Lung (tissue), 11 donors: ENCODE measurements at regions not wholly inside any gene's neighbourhood (a gene's known extent, or its start where the extent isn't known, plus 50 kb on each side); places are given as distances from the start of the nearest gene placed in this dataset.

Source experiments
- ATAC-seq: fragments of 200-7000 bp; cut with Tn5 transposase; one replicate; pipeline ENCODE4 v1.9.1; 2020; ENCODE audit warnings: moderate number of reproducible peaks; ENCODE audit not compliant: insufficient read depth, low FRiP score
- DNase-seq, 3 donors: peaks; one replicate each; pipeline ENCODE4 v3.0.0-alpha.2; 2013 to 2017
- H3K27ac ChIP-seq, 2 donors: one replicate each; pipeline ENCODE4 v1.5.1; 2013; ENCODE audit warnings: mild to moderate bottlenecking in 2 of 2, moderate library complexity in 2 of 2, control low read depth in 1 of 2, inconsistent platforms in 1 of 2, low read depth in 1 of 2, low read length in 1 of 2
- H3K27me3 ChIP-seq, 3 donors: one replicate each; pipeline ENCODE4 v1.5.1; 2013; ENCODE audit warnings: low read length in 2 of 3; ENCODE audit not compliant: control insufficient read depth in 3 of 3, insufficient read depth in 3 of 3
- H3K36me3 ChIP-seq, 4 donors: one replicate each; pipeline ENCODE4 v1.5.1; 2013; ENCODE audit warnings: low read length in 4 of 4, mild to moderate bottlenecking in 1 of 4, moderate library complexity in 1 of 4; ENCODE audit not compliant: control insufficient read depth in 4 of 4, insufficient read depth in 4 of 4
- H3K4me1 ChIP-seq, 5 donors: one replicate each; pipeline ENCODE4 v1.5.1; 2013; ENCODE audit warnings: low read length in 5 of 5, mild to moderate bottlenecking in 2 of 5, moderate library complexity in 1 of 5; ENCODE audit not compliant: control insufficient read depth in 5 of 5, insufficient read depth in 5 of 5
- H3K4me3 ChIP-seq: one replicate; pipeline ENCODE4 v1.5.1; 2013; ENCODE audit warnings: mild to moderate bottlenecking, control low read depth, moderate library complexity
- H3K9ac ChIP-seq, 2 donors: one replicate each; pipeline ENCODE4 v1.5.1; 2013; ENCODE audit warnings: low read length in 2 of 2, control low read depth in 1 of 2; ENCODE audit not compliant: insufficient read depth in 1 of 2
- H3K9me3 ChIP-seq, 4 donors: one replicate each; pipeline ENCODE4 v1.5.1; 2013; ENCODE audit warnings: low read length in 3 of 4, mild to moderate bottlenecking in 1 of 4, moderate library complexity in 1 of 4; ENCODE audit not compliant: control insufficient read depth in 4 of 4, insufficient read depth in 3 of 4
- CTCF ChIP-seq: IDR thresholded peaks from 2 replicates; pipeline ENCODE4 v1.5.1; 2012; ENCODE audit warnings: mild to moderate bottlenecking; ENCODE audit errors: control extremely low read depth, extremely low read depth
- WGBS, 2 donors: extraction: QIAGEN DNeasy Blood & Tissue Kit; methylation state at CpG; one replicate each; pipeline ENCODE4 v1.1.7; 2013; 5-methylcytosine and 5-hydroxymethylcytosine counted together
- donor health status: control.
- donor health status: control.
- donor health status: Bipolar disorder and iron deficiency.
- donor health status: healthy.
- donor health status: DM: yes; HTN: yes; CAD: no.

- H3K27me3 ChIP-seq = no peaks in the 10 kb centered on the region
- TF ChIP-seq CTCF = no peak
- H3K36me3 ChIP-seq = no peaks in the 10 kb centered on the region
- no peak overlapping the region for H3K9ac ChIP-seq
- DNase-seq (no peak), ATAC-seq (no peak)
- peaks cover 0 to 3% (median 0%) of the 10 kb centered on the region in 4 donors for H3K9me3 ChIP-seq
- no peak overlapping the region for H3K4me3 ChIP-seq
- H3K27ac ChIP-seq = no peak overlapping the region
- WGBS, 2 donors = 83 to 87% methylated on average over 2 of the region's 2 CpGs
- peaks cover 0 to 3% (median 0%) of the 10 kb centered on the region in 5 donors for H3K4me1 ChIP-seq
These were observed 123.5 kb upstream of the ZNF32 start for GRCh38 chr10:43772171-43772570.

GRCh38 chr10:43771675-43772074, 123.0 kb upstream of the ZNF32 start:
- H3K4me3 ChIP-seq = no peak overlapping the region
- H3K27ac ChIP-seq = no peak overlapping the region
- WGBS, 2 donors = 73 to 81% methylated on average over 2 of the region's 2 CpGs
- DNase-seq (no peak), ATAC-seq (no peak)
- no peaks in the 10 kb centered on the region for H3K36me3 ChIP-seq
- peaks cover 0 to 3% (median 0%) of the 10 kb centered on the region in 5 donors for H3K4me1 ChIP-seq
- no peaks in the 10 kb centered on the region for H3K27me3 ChIP-seq
- no peak for TF ChIP-seq CTCF
- H3K9ac ChIP-seq = no peak overlapping the region
- peaks cover 0 to 6% (median 0%) of the 10 kb centered on the region in 4 donors for H3K9me3 ChIP-seq

- no peak overlapping the region for H3K27ac ChIP-seq
- no peaks in the 10 kb centered on the region for H3K4me1 ChIP-seq
- WGBS, 2 donors = 94 to 97% methylated on average over 2 of the region's 2 CpGs
- H3K9ac ChIP-seq = no peak overlapping the region
- no peak overlapping the region for H3K4me3 ChIP-seq
- no peaks in the 10 kb centered on the region for H3K27me3 ChIP-seq
- no peak for DNase-seq
- no peak for TF ChIP-seq CTCF
- peaks cover 0 to 6% (median 0%) of the 10 kb centered on the region in 4 donors for H3K9me3 ChIP-seq
- ATAC-seq = no peak
- no peaks in the 10 kb centered on the region for H3K36me3 ChIP-seq
These were observed 116.8 kb upstream of the ZNF32 start for GRCh38 chr10:43765516-43765915.

GRCh38 chr10:43763846-43764245, 115.2 kb upstream of the ZNF32 start:
- Histone ChIP-seq H3K27ac (no peak overlapping the region), H3K27me3 (no peaks in the 10 kb centered on the region), H3K4me3 (no peak overlapping the region), H3K36me3 (no peaks in the 10 kb centered on the region), H3K9ac (no peak overlapping the region), H3K4me1 (no peaks in the 10 kb centered on the region), H3K9me3 (peaks cover 0 to 6% (median 0%) of the 10 kb centered on the region in 4 donors)
- DNase-seq (no peak), ATAC-seq (no peak)
- TF ChIP-seq CTCF = no peak
